Esophagus mucosa (tissue), 1 donor: ENCODE measurements at regions not wholly inside any gene's neighbourhood (a gene's known extent, or its start where the extent isn't known, plus 50 kb on each side); places are given as distances from the start of the nearest gene placed in this dataset.
"Not testable (repeated sequence)": the region's sequence is repeated elsewhere in the genome, so short reads cannot be mapped to it uniquely, and the experiment has no call there.

ENCODE experiments used
- ATAC-seq: fragments of 200-7000 bp; cut with Tn5 transposase; one replicate; pipeline ENCODE4 v1.9.1; 2020
- donor health status: DM: yes; HTN: yes; CAD: no.

DNA sequence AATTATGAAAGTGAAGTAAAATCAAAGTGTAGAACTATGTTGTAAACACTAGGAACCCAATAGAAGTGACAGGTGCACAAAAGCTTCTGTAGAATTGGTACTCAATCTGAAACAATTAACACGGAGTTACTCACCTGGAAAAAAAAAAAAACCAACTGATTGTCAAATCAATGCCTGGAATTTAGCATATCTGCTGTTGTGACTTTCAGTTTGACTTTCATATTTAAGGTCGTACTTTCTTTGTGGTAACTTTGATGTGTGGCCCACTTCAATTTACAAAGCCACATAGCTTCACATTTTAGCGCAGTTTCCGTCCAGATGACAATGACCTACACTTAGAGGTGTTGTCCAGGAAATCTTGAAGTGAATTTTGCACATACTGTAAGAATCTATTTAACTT, 1124.9 kb downstream of the STIM2 start:
- ATAC-seq = no peak

DNA sequence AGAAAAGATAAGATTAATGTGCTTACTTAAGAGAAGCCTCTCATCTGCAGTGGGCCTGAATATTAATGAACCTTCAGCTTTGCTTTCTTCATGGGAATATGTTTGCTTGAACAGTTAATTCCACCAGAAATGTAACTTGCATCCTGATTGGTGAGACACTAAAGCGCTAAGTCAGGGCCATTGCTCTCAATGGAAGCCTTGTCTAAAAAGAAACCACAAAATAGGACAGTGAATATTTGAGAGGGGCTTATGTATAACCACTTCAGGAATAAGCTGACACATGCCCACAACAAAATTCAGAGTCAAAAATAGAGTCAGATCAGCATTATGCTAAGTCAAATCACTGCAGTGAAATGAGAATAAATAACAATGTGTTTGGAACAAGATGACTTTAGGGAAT, 1125.8 kb downstream of the STIM2 start:
- no peak for ATAC-seq

DNA sequence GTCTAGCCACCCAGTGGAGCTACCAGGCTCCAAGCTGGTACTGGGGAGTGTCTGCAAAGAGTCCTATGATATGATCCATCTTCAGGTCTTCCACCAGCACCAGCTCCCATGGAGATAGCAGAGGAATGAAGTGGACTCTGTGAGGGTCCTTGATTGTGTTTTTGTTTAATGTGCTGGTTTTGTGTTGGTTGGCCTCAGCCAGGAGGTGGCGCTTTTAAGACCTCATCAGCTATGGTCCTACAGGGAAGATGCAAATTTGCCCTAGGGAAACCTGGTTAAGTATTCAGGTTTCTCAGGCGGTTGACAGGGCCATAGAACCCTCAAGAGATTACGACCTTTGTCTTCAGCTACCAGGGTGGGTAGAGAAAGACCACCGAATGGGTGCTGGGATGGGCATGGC, 1141.1 kb downstream of the STIM2 start:
- no peak for ATAC-seq

DNA sequence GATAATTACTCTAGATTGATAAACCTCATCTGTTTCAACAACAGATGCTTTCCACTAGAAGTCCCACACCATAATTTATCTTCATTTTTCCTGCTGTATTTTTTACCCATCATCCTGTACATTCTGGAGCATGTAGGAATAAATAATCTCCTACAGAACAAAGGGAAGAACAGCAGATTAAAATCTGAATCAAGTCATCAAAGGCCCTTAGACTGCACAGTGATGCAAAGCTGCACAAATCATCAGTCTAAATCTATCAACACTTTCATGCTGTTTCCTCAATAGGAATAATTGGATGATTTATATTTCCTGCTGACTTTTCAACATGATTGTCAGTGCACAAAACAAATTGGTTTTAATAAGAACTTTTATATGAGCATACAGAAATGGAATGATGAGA, 1143.9 kb downstream of the STIM2 start:
- no peak for ATAC-seq

DNA sequence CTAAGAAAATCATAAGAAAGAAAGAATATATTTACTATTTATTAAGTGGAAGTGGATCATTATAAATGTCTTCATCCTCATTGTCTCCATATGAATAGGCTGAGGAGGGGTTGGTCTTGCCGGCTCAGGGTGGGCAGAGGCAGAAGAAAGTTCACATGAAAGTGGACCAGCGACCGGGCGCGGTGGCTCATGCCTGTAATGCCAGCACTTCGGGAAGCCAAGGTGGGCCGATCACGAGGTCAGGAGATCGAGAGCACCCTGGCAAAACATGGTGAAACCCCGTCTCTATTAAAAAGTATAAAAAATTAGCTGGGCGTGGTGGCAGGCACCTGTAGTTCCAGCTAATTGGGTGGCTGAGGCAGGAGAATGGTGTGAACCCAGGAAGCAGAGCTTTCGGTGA, 1145.4 kb downstream of the STIM2 start:
- no peak for ATAC-seq

DNA sequence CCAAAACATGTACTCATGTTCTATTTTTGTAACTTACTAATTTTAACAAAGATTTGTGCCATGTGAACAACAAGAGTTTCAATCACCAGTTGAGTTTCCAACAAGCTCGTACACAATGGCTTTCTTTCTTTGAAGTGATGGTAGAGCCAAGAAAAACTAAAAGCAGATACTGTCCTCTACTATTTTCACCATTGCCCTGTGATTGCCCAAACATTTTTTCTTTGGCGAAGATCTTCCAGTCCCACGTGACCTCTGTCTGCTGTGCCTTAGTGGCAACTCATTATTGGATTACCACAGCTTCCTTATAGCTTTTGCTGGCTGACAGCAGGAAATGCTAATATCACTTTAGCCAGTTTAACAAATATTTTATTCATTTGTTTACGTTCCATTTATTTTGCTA, 1147.1 kb downstream of the STIM2 start:
- ATAC-seq = no peak

DNA sequence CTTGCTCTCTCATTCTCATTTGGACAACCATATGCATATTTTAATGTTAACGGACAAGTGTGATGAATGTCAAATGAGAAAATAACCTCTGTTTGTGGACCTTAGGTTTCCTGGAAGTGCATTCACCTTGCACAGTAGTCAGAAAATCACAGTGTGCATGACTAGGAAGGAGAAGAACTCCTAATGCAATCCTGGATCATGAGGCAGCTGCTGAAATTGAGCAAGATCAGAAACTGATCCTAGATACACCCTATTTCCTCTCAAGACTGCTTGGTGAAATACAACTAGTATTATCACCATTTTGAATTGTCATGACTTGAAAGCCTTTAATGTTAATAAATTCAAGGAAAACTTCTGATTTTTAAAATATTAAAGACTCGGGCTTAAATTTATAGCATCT, 1148.9 kb downstream of the STIM2 start:
- no peak for ATAC-seq

DNA sequence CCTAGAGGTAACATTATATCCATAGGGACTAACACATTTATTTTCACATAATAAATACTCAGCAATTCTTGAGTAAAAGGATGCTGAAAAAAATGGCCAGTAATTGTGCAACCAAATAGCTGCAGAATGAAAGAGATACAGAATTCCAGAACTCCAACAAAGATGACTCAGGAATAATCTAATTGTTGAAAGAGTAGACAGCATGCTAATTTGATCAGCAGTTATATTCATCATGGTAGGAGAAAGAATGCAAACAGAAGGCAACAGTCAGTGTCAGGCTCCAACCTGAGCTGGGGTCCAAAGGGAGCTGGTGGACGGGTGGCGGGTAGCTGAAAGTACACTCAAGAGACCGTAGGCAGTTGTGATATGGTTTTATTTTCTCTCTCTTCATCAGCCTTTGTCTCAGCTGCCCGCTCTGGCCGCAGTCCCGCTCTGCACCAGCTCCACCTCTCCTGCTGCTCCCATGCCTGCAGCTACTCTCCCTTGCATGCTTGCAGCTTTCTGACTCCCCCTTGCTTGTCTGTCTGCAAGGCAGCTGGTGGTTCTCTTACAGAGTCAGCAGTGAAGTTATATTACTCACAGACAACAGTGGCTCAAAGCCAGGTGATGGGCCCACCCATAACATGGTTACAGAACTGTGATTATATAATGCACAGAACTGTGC, 1150.1 kb downstream of the STIM2 start:
- no peak for ATAC-seq

DNA sequence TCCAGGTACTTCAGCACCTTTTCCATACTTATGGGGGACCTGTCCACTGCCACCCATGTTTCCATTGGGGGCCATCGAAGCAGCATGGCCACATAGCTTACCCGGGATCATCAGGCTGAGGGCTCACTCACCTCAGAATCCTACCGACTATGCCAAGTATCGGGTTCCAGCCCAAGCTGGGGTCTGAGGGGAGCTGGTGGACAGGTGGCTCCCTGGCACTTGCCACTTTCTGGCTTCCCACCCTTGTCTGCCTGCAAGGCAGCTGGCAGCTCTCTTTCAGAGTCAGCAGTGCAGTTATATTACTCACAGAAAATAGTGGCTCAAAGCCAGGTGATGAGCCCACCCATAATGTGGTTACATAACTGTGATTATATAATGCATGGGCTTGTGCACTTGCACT, 1153.8 kb downstream of the STIM2 start:
- no peak for ATAC-seq

DNA sequence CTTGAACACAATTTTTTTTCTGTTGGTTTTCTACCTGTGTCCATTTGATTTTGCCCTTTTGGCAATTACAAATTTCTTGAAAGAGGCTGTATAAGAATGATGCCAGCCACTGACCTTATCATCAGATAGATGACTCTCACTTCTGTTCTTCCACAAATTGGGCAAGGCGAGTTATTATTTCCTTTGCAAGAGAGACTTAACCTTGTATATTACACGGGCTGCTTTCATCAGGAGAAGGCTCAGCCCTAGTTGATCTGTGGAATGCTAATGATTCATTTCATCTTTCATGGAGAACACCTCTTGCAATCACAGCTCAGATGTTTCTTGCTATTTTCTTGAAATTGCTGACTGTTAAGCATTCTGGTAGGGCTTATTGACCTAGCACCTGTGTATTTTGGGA, 1155.4 kb downstream of the STIM2 start:
- no peak for ATAC-seq

DNA sequence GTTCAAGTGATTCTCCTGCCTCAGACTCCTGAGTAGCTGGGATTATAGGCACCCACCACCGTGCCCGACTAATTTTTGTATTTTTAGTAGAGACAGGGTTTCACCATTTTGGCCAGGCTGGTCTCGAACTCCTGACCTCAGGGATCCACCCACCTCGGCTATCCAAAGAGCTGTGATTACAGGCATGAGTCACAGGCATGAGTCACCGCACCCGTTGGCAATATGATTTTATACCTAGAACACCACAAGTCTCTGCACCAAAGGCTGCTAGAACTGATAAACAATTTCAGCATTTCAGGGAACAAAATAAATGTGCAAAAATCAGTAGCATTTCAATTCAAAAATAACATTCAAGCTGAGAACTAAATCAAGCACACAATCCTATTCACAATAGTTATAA, 1177.6 kb downstream of the STIM2 start:
- ATAC-seq = not testable (repeated sequence)

DNA sequence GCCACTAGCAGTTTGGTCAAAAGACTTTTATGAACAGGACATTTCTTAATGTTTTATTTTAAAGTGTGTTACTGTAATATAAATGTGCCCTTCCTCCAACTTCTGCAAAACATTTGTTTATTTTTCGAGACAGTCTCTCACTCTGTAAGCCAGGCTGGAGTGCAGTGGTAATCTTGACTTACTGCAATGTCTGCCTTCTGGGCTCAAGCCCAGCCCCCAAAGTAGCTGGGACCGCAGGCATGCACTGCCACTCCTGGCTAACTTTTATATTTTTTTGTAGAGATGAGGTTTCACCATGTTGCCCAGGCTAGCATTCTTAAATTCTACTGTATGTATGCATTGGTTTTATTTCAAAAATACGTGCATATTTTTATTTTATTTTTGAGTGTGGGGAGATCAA, 1201.9 kb downstream of the STIM2 start:
- no peak for ATAC-seq

DNA sequence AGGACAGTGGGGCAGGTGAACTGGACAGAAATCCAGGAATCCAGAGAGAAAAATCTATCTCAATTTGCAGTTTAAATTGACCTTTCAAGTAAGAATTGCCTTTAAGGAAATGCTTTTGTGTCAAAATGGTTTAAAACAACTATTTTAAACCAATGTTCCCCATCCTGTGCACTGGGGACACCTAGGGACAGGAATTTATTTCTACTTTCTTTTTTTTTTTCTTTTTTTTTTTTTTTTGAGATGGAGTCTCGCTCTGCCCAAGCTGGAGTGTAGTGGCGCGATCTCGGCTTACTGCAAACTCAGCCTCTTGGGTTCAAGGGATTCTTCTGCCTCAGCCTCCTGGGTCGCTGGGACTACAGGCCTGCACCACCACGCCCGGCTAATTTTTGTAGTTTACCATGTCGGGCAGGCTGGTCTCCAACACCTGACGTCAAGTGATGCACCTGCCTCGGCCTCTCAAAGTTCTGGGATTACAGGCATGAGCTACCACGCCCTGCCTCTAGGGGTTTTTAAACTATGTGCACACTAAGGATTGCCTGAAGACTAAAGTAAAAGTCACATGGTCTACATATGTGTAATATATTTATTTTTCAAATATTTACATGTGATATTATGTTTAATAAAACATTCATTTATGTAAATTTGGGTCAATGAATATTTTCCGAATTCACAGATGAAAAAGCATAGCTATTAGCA, 1213.4 kb downstream of the STIM2 start:
- ATAC-seq = no peak

DNA sequence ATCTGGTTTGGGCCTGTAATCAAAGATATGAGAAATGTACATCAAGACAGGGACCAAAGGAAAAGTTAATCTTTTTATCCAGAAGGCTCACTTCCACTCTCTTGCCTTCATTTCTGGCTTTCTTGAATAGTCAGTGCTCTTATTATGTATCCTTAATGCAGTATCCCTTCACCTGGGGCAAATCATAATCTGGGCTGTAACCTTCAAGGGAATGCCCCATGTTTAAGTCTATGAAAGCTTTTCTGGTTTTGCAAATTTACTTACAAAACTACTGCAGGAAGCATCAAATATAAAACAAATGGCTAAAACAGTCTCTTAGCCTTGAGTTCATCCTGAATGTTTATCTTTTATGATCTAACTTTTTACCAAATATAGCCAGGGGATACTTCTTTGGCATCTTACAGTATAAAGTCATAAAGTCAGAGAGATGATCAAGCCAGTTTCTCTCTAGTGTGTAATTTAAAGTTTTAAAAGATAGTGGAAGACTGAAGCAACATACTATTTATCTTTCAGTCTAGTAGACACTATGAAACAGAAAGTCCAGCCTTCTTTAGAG, 1214.8 kb downstream of the STIM2 start:
- ATAC-seq = no peak

DNA sequence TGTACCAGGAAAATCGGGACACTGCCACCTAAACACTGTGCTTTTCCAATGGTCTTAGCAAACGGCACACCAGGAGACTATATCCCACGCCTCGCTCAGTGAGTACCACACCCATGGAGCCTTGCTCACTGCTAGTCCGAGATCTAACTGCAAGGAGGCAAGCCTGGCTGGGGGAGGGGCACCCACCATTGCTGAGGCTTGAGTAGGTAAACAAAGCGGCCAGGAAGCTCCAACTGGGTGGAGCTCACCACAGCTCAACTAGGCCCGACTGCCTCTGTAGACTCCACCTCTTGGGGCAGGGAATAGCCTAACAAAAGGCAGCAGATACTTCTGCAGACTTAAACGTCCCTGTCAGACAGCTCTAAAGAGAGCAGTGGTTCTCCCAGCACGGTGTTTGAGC, 1216.6 kb downstream of the STIM2 start:
- ATAC-seq = not testable (repeated sequence)

DNA sequence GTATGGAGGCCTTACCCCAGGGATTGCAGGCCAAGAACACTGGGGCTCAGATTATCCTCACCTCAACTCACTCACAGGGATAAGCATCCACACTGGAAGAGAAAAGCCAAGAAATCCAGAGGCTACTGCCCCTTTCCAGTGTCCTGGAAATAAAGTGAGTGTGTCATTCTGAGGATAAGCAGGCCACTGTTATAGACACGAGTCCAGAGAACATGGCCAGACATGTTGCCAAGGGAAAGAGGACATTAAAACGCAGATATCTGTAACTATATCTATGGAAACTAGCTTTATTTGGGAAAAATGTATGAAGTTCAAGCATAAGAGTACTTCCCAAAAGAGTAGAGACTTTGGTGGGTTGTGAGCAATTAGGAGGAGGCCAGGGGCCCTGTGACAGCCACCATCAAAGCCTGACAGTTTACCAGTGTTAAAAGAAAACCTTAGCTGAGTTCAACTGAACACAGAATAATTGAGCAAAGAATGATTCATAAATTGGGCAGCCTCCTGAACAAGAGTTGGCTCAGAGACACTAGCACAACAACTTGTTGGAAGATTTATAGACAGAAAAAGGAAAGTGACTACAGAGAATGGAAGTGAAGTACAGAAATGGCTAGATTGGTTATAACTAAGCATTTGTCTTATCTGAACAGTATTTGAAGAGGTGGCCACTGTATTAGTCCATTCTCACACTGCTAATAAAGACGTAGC, 1222.2 kb downstream of the STIM2 start:
- no peak for ATAC-seq

DNA sequence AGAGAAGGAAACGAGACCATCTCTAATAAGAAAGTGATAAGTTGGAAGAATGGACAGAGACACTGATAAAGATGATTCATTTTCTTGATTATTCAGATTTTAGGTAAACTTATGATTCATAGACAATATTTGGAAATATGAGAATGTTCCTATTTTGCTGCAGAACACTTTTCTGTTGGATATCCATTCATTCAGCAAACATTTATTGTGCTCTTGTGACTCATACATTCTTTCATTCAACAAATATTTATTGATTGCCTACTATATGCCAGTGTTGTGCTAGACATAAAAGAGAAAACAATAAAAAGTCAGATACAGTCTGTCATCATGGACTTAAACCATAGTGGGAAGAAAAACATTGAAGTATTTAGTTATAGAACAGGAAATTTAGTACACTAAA, 1232.0 kb downstream of the STIM2 start:
- ATAC-seq = no peak

DNA sequence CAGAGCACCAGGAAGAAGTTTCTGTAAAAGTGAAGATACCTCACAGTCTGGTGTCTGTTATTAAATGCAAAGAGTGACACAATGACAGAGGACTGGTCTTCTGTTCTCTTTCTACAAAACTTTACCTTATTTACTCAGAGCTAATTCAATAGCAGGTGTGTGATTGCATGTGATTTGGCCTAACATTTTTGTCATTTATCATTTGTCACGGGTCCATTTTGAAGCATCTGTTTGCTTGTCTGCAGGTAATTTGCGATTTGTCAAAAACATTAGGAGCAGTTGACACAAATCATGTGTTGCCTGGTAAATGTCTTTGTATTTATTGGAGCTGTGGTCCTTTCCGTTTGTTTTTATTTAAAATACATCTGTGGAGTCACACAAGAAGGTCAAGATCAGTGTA, 1232.4 kb downstream of the STIM2 start:
- no peak for ATAC-seq

DNA sequence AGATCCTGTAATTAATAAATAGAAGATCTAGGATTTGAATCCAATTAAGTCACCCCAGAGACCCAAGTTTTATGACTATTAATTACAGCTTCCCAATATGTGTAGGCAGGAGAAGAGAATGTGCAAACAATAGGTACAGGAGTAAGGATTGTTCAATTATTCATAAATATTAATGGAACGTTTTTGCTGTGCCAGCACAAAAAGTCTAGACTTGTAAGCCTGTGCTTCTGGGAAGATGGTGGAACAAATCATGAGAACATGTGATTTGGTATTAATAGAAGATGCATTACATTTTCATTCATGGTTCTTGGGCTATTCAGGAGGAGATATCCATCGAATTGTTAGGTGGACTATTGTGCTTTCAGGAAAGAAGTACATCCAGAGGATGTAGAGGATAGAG, 1240.9 kb downstream of the STIM2 start:
- ATAC-seq = no peak

DNA sequence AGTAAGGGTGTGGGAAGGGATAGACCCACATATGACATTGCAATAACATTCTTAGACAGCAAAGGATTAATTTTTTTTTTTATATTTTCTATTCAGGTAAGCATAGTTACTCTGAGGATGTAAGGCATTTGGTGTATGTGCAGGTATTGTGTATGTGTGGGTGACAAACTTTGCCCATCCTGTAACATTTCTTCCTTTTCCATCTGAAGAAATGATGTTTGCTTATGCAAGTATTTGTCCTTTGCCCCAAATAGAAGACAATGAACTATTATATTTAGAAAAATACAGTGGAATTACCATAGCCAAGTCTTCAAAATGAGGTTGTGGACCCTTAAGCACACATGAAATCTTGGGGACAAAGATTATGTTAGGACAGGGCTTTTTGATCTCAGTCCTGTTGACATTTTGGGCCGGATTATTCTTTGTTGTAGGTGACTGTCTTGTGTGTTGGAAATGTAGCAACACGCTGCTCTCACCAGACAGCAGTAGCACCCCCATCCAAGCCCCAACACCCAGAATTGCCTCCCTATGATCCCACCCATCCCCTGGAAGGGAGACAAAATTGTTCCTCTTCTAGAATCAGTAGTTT, 1244.7 kb downstream of the STIM2 start:
- ATAC-seq = no peak

DNA sequence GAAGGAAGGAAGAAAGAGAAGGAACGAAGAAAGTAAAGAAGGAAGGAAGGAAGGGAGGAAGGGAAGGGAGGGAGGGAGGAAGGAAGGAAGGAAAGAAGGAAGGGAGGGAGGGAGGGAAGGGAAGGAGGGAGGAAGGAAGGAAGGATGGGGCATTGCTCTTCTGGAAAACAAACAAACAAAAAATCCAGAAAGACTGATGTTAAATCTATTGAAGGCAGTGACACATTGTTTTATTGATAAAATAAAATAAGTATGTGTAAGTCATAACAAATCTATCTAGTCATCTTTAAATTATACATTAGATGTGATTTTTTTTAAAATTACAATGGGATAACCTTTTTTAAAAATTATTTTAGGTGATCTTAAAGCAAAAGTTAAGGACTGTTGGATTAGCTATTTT, 1245.5 kb downstream of the STIM2 start:
- no peak for ATAC-seq

DNA sequence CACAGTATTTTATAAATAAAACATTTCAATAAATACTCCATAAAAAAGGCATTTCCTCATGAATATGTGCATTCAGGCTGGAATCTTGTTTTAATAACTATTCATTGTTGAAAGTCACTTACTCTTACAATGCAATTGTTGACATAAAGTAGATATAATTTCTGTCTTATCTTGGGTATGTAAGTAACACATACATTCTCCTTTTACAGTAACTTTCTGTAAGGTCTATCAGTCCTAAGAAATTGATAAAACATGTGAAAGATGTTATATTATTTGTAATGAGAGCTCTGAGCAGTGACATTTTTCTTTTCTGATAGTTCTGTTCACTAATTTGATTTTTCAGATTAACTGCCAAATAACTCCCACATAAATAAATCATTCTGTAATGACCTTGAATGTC, 1249.2 kb downstream of the STIM2 start:
- no peak for ATAC-seq

DNA sequence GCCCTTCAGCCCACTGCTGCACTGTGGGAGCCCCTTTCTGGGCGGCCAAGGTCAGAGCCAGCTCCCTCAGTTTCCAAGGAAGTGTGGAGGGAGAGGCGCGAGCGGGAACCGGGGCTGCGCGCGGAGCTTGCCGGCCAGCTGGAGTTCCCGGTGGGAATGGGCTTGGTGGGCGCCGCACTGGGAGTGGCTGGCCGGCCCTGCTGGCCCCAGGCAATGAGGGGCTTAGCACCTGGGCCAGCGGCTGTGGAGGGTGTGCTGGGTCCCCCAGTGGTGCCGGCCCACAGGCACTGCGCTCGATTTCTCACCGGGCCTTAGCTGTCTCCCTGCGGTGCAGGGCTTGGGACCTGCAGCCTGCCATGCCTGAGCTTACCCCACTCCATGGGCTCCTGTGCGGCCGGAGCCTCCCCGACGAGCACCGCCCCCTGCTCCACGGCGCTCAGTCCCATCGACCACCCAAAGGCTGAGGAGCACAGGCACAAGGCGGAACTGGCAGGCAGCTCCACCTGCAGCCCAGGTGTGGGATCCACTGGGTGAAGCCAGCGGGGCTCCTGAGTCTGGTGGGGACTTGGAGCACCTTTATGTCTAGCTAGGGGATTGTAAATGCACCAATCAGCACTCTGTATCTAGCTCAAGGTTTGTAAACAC, 1252.2 kb downstream of the STIM2 start:
- not testable (repeated sequence) for ATAC-seq
